ENCODE measurements at regions not wholly inside any gene's neighbourhood (a gene's known extent, or its start where the extent isn't known, plus 50 kb on each side); places are given as distances from the start of the nearest gene placed in this dataset.

GRCh38 chr10:111996103-111996502 lies 187.5 kb downstream of the GPAM start:
- TF ChIP-seq POLR2A (IDR thresholded peaks at IDR 0.05; ENCODE audit: low read depth, low read length) (no peak), POLR2AphosphoS5 (IDR thresholded peaks at IDR 0.05; ENCODE audit: low read depth, low read length) (no peak), TAF1 (IDR thresholded peaks at IDR 0.05; ENCODE audit: low read depth, low read length) (no peak)

Measured in GM12891 (cell line).